H1 (cell line): ENCODE measurements at regions not wholly inside any gene's neighbourhood (a gene's known extent, or its start where the extent isn't known, plus 50 kb on each side); places are given as distances from the start of the nearest gene placed in this dataset.

Experiments used
- CTCF ChIA-PET: fragments of 300-600 bp; sonication (Branson Sonifier 250); formaldehyde crosslinking; loops from one replicate; lab custom pipeline; 2021; ENCODE audit not compliant: partially characterized antibody; lab: Charles Lee
- POLR2A ChIA-PET: fragments of 300-600 bp; sonication (Branson Sonifier 250); formaldehyde crosslinking; loops from one replicate; lab custom pipeline; 2021; ENCODE audit warnings: inconsistent platforms; ENCODE audit not compliant: partially characterized antibody; lab: Charles Lee
- DNase-seq, 2 experiments: peaks; one replicate each; pipeline versions ENCODE4 v3.0.0 to v3.0.0-alpha.2; 2010 to 2022; ENCODE audit warnings: low spot score in 2 of 2, low read depth in 1 of 2, mixed read lengths in 1 of 2
- FAIRE-seq: peaks from 2 replicates; lab custom pipeline; 2011; peaks lifted over from hg19 to GRCh38; lab: Jason Lieb, UNC
- H2AFZ ChIP-seq: 2 replicates; pipeline ENCODE4 v1.8.1; 2012; ENCODE audit warnings: low read length, inconsistent platforms
- H2AK5ac ChIP-seq: 2 replicates; pipeline ENCODE4 v1.6.1; 2013; ENCODE audit warnings: low read depth, low read length
- H2BK120ac ChIP-seq: replicated peaks from 2 replicates; pipeline ENCODE3; 2013; ENCODE audit warnings: low read depth, low read length, inconsistent platforms
- H2BK12ac ChIP-seq: 2 replicates; pipeline ENCODE4 v1.6.1; 2013; ENCODE audit warnings: low read depth, low read length
- H2BK15ac ChIP-seq: 2 replicates; pipeline ENCODE4 v1.6.1; 2013; ENCODE audit warnings: low read length
- H2BK20ac ChIP-seq: 2 replicates; pipeline ENCODE4 v1.6.1; 2013; ENCODE audit warnings: low read length
- H2BK5ac ChIP-seq: 2 replicates; pipeline ENCODE4 v1.6.1; 2013; ENCODE audit warnings: low read depth, low read length
- H3K14ac ChIP-seq: 2 replicates; pipeline ENCODE4 v1.6.1; 2013; ENCODE audit warnings: inconsistent platforms; ENCODE audit not compliant: insufficient read length
- H3K18ac ChIP-seq: 2 replicates; pipeline ENCODE4 v1.6.1; 2013; ENCODE audit warnings: low read length; ENCODE audit errors: extremely low read depth
- H3K23ac ChIP-seq: 2 replicates; pipeline ENCODE4 v1.6.1; 2013; ENCODE audit warnings: inconsistent platforms; ENCODE audit not compliant: insufficient read length
- H3K23me2 ChIP-seq: 2 replicates; pipeline ENCODE4 v1.6.1; 2013; ENCODE audit warnings: low read depth, low read length
- H3K27ac ChIP-seq: 2 replicates; pipeline ENCODE4 v1.6.1; 2011; ENCODE audit warnings: low read depth, low read length, inconsistent platforms
- H3K27me3 ChIP-seq, 4 experiments: replicated peaks in 1 of 4; 1 replicate in 1 of 4; 2 replicates in 3 of 4; pipeline versions ENCODE4 v1.6.1 to v1.8.1; 2011 to 2013; ENCODE audit warnings: low read length in 3 of 4, mild to moderate bottlenecking in 3 of 4, inconsistent platforms in 2 of 4, mixed read lengths in 2 of 4, moderate library complexity in 1 of 4; ENCODE audit not compliant: control insufficient read depth in 3 of 4, insufficient read depth in 3 of 4; ENCODE audit errors: extremely low read depth in 1 of 4
- H3K36me3 ChIP-seq, 4 experiments: 2 replicates each; pipeline versions ENCODE4 v1.6.1 to v1.8.1; 2011 to 2013; ENCODE audit warnings: mild to moderate bottlenecking in 4 of 4, low read length in 3 of 4, moderate library complexity in 2 of 4, control low read depth in 1 of 4, inconsistent platforms in 1 of 4; ENCODE audit not compliant: insufficient read depth in 4 of 4, control insufficient read depth in 2 of 4
- H3K4ac ChIP-seq: replicated peaks from 2 replicates; pipeline ENCODE3; 2013; ENCODE audit warnings: low read length, low read depth, mixed read lengths, inconsistent platforms; ENCODE audit not compliant: insufficient read length
- H3K4me1 ChIP-seq, 4 experiments: replicated peaks in 1 of 4; 1 replicate in 1 of 4; 2 replicates in 3 of 4; pipeline versions ENCODE4 v1.6.1 to v1.8.1; 2011 to 2013; ENCODE audit warnings: low read length in 3 of 4, inconsistent platforms in 2 of 4, mixed read lengths in 1 of 4; ENCODE audit not compliant: insufficient read depth in 4 of 4, control insufficient read depth in 3 of 4
- H3K4me2 ChIP-seq, 2 experiments: 2 replicates each; pipeline versions ENCODE4 v1.6.1 to v1.8.1; 2011 to 2013; ENCODE audit warnings: low read depth in 2 of 2, low read length in 2 of 2, control low read depth in 1 of 2, inconsistent platforms in 1 of 2, mild to moderate bottlenecking in 1 of 2; ENCODE audit not compliant: insufficient read depth in 1 of 2
- H3K4me3 ChIP-seq, 4 experiments: fragments of 200-600, 300-600 bp in 1 of 4; sonication (generic), shearing (Covaris generic), sonication (Bioruptor Twin) in 1 of 4; 2 replicates each; pipeline versions ENCODE4 v1.5.1 to v1.8.1; 2011 to 2016; ENCODE audit warnings: low read length in 4 of 4, low read depth in 3 of 4, control low read depth in 2 of 4, inconsistent platforms in 2 of 4, mild to moderate bottlenecking in 2 of 4, mixed read lengths in 1 of 4, moderate library complexity in 1 of 4; ENCODE audit not compliant: insufficient read depth in 2 of 4; ENCODE audit errors: extremely low read depth in 1 of 4
- H3K56ac ChIP-seq: replicated peaks from 2 replicates; pipeline ENCODE3; 2013; ENCODE audit warnings: low read depth, mild to moderate bottlenecking, mixed read lengths, low read length, inconsistent platforms; ENCODE audit not compliant: insufficient read length
- H3K79me1 ChIP-seq: 2 replicates; pipeline ENCODE4 v1.6.1; 2013; ENCODE audit warnings: low read depth, low read length, control low read depth
- H3K79me2 ChIP-seq, 2 experiments: 2 replicates each; pipeline versions ENCODE4 v1.6.1 to v1.8.1; 2012 to 2013; ENCODE audit warnings: low read length in 2 of 2, mild to moderate bottlenecking in 2 of 2, inconsistent platforms in 1 of 2; ENCODE audit not compliant: insufficient read depth in 2 of 2, control insufficient read depth in 1 of 2
- H3K9ac ChIP-seq, 4 experiments: replicated peaks in 1 of 4; 1 replicate in 1 of 4; 2 replicates in 3 of 4; pipeline versions ENCODE4 v1.6.1 to v1.8.1; 2011 to 2013; ENCODE audit warnings: low read depth in 3 of 4, low read length in 3 of 4, control low read depth in 2 of 4, mild to moderate bottlenecking in 2 of 4, moderate library complexity in 2 of 4, inconsistent platforms in 1 of 4; ENCODE audit errors: extremely low read depth in 1 of 4
- H3K9me3 ChIP-seq, 2 experiments: 2 replicates each; pipeline versions ENCODE4 v1.6.1 to v1.8.1; 2012 to 2013; ENCODE audit warnings: mild to moderate bottlenecking in 2 of 2, moderate library complexity in 2 of 2, control low read depth in 1 of 2, inconsistent platforms in 1 of 2, low read depth in 1 of 2, low read length in 1 of 2, mixed read lengths in 1 of 2; ENCODE audit not compliant: insufficient read depth in 2 of 2
- H4K20me1 ChIP-seq, 2 experiments: replicated peaks in 1 of 2; 2 replicates each; pipeline versions ENCODE3 to v1.8.1; 2011 to 2013; ENCODE audit warnings: inconsistent platforms in 2 of 2, low read length in 2 of 2, mild to moderate bottlenecking in 1 of 2; ENCODE audit not compliant: insufficient read depth in 2 of 2, control insufficient read depth in 1 of 2
- H4K5ac ChIP-seq: 2 replicates; pipeline ENCODE4 v1.6.1; 2013; ENCODE audit warnings: low read length, low read depth, mixed read lengths, inconsistent platforms; ENCODE audit not compliant: insufficient read length
- H4K8ac ChIP-seq: 2 replicates; pipeline ENCODE4 v1.8.0; 2013; ENCODE audit warnings: mild to moderate bottlenecking, moderate library complexity, low read length, inconsistent platforms; ENCODE audit not compliant: insufficient read depth; ENCODE audit errors: extremely low read depth
- H4K91ac ChIP-seq: replicated peaks from 2 replicates; pipeline ENCODE3; 2013; ENCODE audit warnings: low read length, mixed read lengths, inconsistent platforms; ENCODE audit not compliant: insufficient read length
- CHD7 ChIP-seq: fragments of 300-600 bp; sonication (generic); IDR thresholded peaks from 2 replicates; pipeline ENCODE4 v1.7.1; 2012; ENCODE audit warnings: low read length, moderate library complexity, mild to moderate bottlenecking, inconsistent platforms; ENCODE audit not compliant: insufficient replicate concordance
- WGBS, 2 experiments: shearing (Covaris generic) in 1 of 2; methylation state at CpG; one replicate each; pipeline versions ENCODE4 v1.1.6 to v1.1.7; 2013 to 2015; ENCODE audit warnings: low lambda C conversion rate in 2 of 2, mixed read lengths in 2 of 2, inconsistent platforms in 1 of 2, low coverage in 1 of 2, missing lambda C conversion rate in 1 of 2; ENCODE audit not compliant: insufficient replicate concordance in 2 of 2, insufficient coverage in 1 of 2, insufficient read length in 1 of 2; ENCODE audit errors: extremely low coverage in 1 of 2, missing lambda C conversion rate in 1 of 2; 5-methylcytosine and 5-hydroxymethylcytosine counted together

- DNase-seq (no peak), FAIRE-seq (no peak)
- H3K79me1 ChIP-seq, result no peaks in the 10 kb centered on the region
- H3K4ac ChIP-seq, result no peak overlapping the region
- no peak overlapping the region for H4K91ac ChIP-seq
- no peak overlapping the region for H2BK15ac ChIP-seq
- H2BK20ac ChIP-seq, result no peak overlapping the region
- H2BK12ac ChIP-seq, result no peak overlapping the region
- no peak overlapping the region for H3K27ac ChIP-seq
- ChIA-PET POLR2A (no interaction called here), CTCF (no interaction called here)
- no peak overlapping the region for H2BK5ac ChIP-seq
- H3K9me3 ChIP-seq, result no peaks in the 10 kb centered on the region; a peak in 2 of 4 replicates
- no peaks in the 10 kb centered on the region for H3K23me2 ChIP-seq
- no peaks in the 10 kb centered on the region for H3K36me3 ChIP-seq
- H3K18ac ChIP-seq, result no peak overlapping the region
- H3K4me3 ChIP-seq, result no peak overlapping the region
- H3K27me3 ChIP-seq, result no peaks in the 10 kb centered on the region
- no peaks in the 10 kb centered on the region for H4K20me1 ChIP-seq
- no peak overlapping the region for H3K14ac ChIP-seq
- no peak overlapping the region for H3K23ac ChIP-seq
- H2AK5ac ChIP-seq, result no peak overlapping the region
- no peak overlapping the region for H4K8ac ChIP-seq
- no peak overlapping the region for H2BK120ac ChIP-seq
- no peak overlapping the region for H4K5ac ChIP-seq
- no peak overlapping the region for H2AFZ ChIP-seq
- no peaks in the 10 kb centered on the region for H3K4me1 ChIP-seq
- no peak overlapping the region for H3K56ac ChIP-seq
- no peak overlapping the region for H3K4me2 ChIP-seq
- 96% methylated on average over 6 of the region's 6 CpGs; no CpG with 5 or more reads in 1 of the 2 experiments for WGBS, 2 experiments
- no peak overlapping the region for H3K9ac ChIP-seq
- H3K79me2 ChIP-seq, result no peaks in the 10 kb centered on the region
- no peak for TF ChIP-seq CHD7
Observed at GRCh38 chr20:19868441-19868840, 110.4 kb downstream of the RIN2 start.
